HEK293 (cell line): ENCODE measurements at regions not wholly inside any gene's neighbourhood (a gene's known extent, or its start where the extent isn't known, plus 50 kb on each side); places are given as distances from the start of the nearest gene placed in this dataset.

ENCODE experiments used
- CTCF ChIA-PET: fragments of 350-600 bp; formaldehyde crosslinking; extraction: SDS; loops from one replicate; lab custom pipeline; 2021; ENCODE audit warnings: antibody characterized with exemption; lab: Yijun Ruan, JAX
- POLR2A ChIA-PET: fragments of 300-600 bp; formaldehyde crosslinking; extraction: SDS; loops from one replicate; lab custom pipeline; 2020; ENCODE audit warnings: antibody characterized with exemption, inconsistent platforms; lab: Yijun Ruan, JAX
- H3K27ac ChIP-seq: fragments of 200-500 bp; sonication (Bioruptor generic); 2 replicates; pipeline ENCODE4 v1.5.1; 2014; ENCODE audit warnings: low read depth, low read length, control low read depth, inconsistent platforms; ENCODE audit errors: extremely low read depth
- H3K36me3 ChIP-seq, 2 experiments: fragments of 200-500 bp in 1 of 2; sonication (Bioruptor generic) in 1 of 2; 1 replicate in 1 of 2; 2 replicates in 1 of 2; pipeline ENCODE4 v1.5.1; 2014 to 2017; ENCODE audit warnings: inconsistent platforms in 2 of 2, low read length in 2 of 2; ENCODE audit not compliant: control insufficient read depth in 2 of 2, insufficient read depth in 1 of 2
- H3K4me1 ChIP-seq: fragments of 200-500 bp; sonication (Bioruptor generic); 2 replicates; pipeline ENCODE4 v1.5.1; 2014; ENCODE audit warnings: mild to moderate bottlenecking, low read length, inconsistent platforms; ENCODE audit not compliant: control insufficient read depth, insufficient read depth
- H3K4me3 ChIP-seq: 2 replicates; pipeline ENCODE4 v1.5.1; 2011; ENCODE audit warnings: low read depth, mild to moderate bottlenecking, control low read depth, low read length, moderate library complexity
- H3K9me3 ChIP-seq: fragments of 200-500 bp; sonication (Bioruptor generic); 2 replicates; pipeline ENCODE4 v1.5.1; 2014; ENCODE audit warnings: low read depth, low read length, inconsistent platforms; ENCODE audit not compliant: control insufficient read depth, insufficient read depth
- GLI2 ChIP-seq: fragments of 450-650 bp; formaldehyde crosslinking; IDR thresholded peaks from 2 replicates; pipeline ENCODE4; 2017; ENCODE audit warnings: missing biosample characterization, missing genetic modification characterization, low read depth, borderline replicate concordance
- MYNN ChIP-seq: fragments of 450-650 bp; formaldehyde crosslinking; IDR thresholded peaks from 2 replicates; pipeline ENCODE4 v1.5.1; 2016; ENCODE audit warnings: missing biosample characterization, missing genetic modification characterization, borderline replicate concordance
- PRDM1 ChIP-seq: fragments of 450-650 bp; formaldehyde crosslinking; IDR thresholded peaks from 2 replicates; pipeline ENCODE4; 2016; ENCODE audit warnings: missing biosample characterization, missing genetic modification characterization
- RBAK ChIP-seq: fragments of 450-650 bp; formaldehyde crosslinking; IDR thresholded peaks from 2 replicates; pipeline ENCODE4 v1.5.1; 2016; ENCODE audit warnings: missing biosample characterization, missing genetic modification characterization
- SETDB1 ChIP-seq: IDR thresholded peaks from one replicate; pipeline ENCODE4 v1.6.1; 2017; ENCODE audit warnings: mild to moderate bottlenecking, low read length, moderate library complexity, mixed read lengths; ENCODE audit not compliant: insufficient read length
- SP3 ChIP-seq: fragments of 450-650 bp; formaldehyde crosslinking; IDR thresholded peaks from 2 replicates; pipeline ENCODE4 v1.5.1; 2016; ENCODE audit warnings: missing biosample characterization, missing genetic modification characterization
- ZBTB1 ChIP-seq: fragments of 450-650 bp; formaldehyde crosslinking; IDR thresholded peaks from 2 replicates; pipeline ENCODE4 v1.5.1; 2016; ENCODE audit warnings: missing biosample characterization, missing genetic modification characterization
- ZBTB8A ChIP-seq: fragments of 450-650 bp; formaldehyde crosslinking; IDR thresholded peaks from 2 replicates; pipeline ENCODE4 v1.5.1; 2016; ENCODE audit warnings: missing biosample characterization, missing genetic modification characterization
- ZEB2 ChIP-seq: fragments of 450-650 bp; formaldehyde crosslinking; IDR thresholded peaks from 2 replicates; pipeline ENCODE4 v1.5.1; 2016; ENCODE audit warnings: missing biosample characterization, missing genetic modification characterization
- ZIC2 ChIP-seq: fragments of 450-650 bp; formaldehyde crosslinking; IDR thresholded peaks from 2 replicates; pipeline ENCODE4 v1.5.1; 2016; ENCODE audit warnings: missing biosample characterization, missing genetic modification characterization
- ZNF10 ChIP-seq: fragments of 450-650 bp; formaldehyde crosslinking; IDR thresholded peaks from 2 replicates; pipeline ENCODE4 v1.5.1; 2017; ENCODE audit warnings: missing biosample characterization, missing genetic modification characterization
- ZNF138 ChIP-seq: fragments of 450-650 bp; formaldehyde crosslinking; IDR thresholded peaks from 2 replicates; pipeline ENCODE4 v1.5.1; 2016; ENCODE audit warnings: missing biosample characterization, missing genetic modification characterization, borderline replicate concordance
- ZNF157 ChIP-seq: fragments of 450-650 bp; formaldehyde crosslinking; IDR thresholded peaks from 2 replicates; pipeline ENCODE4 v1.5.1; 2016; ENCODE audit warnings: missing biosample characterization, missing genetic modification characterization
- ZNF16 ChIP-seq: fragments of 450-650 bp; formaldehyde crosslinking; IDR thresholded peaks from 2 replicates; pipeline ENCODE4 v1.5.1; 2016; ENCODE audit warnings: low read depth, missing biosample characterization, missing genetic modification characterization
- ZNF174 ChIP-seq: fragments of 450-650 bp; formaldehyde crosslinking; IDR thresholded peaks from 2 replicates; pipeline ENCODE4 v1.5.0; 2017; ENCODE audit warnings: missing biosample characterization, mild to moderate bottlenecking, missing genetic modification characterization
- ZNF24 ChIP-seq: fragments of 450-650 bp; formaldehyde crosslinking; IDR thresholded peaks from 2 replicates; pipeline ENCODE4 v1.5.1; 2016; ENCODE audit warnings: missing biosample characterization, missing genetic modification characterization
- ZNF580 ChIP-seq: fragments of 450-650 bp; formaldehyde crosslinking; IDR thresholded peaks from 2 replicates; pipeline ENCODE4 v1.5.1; 2016; ENCODE audit warnings: missing biosample characterization, missing genetic modification characterization
- ZNF624 ChIP-seq: fragments of 450-650 bp; formaldehyde crosslinking; IDR thresholded peaks from 2 replicates; pipeline ENCODE4 v1.5.1; 2017; ENCODE audit warnings: missing biosample characterization, missing genetic modification characterization
- ZNF654 ChIP-seq: fragments of 450-650 bp; formaldehyde crosslinking; IDR thresholded peaks from 2 replicates; pipeline ENCODE4 v1.5.1; 2016; ENCODE audit warnings: low read depth, missing biosample characterization, missing genetic modification characterization
- ZNF670 ChIP-seq: fragments of 450-650 bp; formaldehyde crosslinking; IDR thresholded peaks from 2 replicates; pipeline ENCODE4 v1.5.1; 2016; ENCODE audit warnings: missing biosample characterization, missing genetic modification characterization, low read depth
- TF ChIP-seq, protein P1 (sequence below): fragments of 450-650 bp; formaldehyde crosslinking; IDR thresholded peaks from 2 replicates; pipeline ENCODE4 v1.5.1; 2016; ENCODE audit warnings: missing biosample characterization, missing genetic modification characterization
- TF ChIP-seq, protein P2 (sequence below): fragments of 450-650 bp; formaldehyde crosslinking; IDR thresholded peaks from 2 replicates; pipeline ENCODE4 v1.5.1; 2016; ENCODE audit warnings: missing biosample characterization, missing genetic modification characterization
- TF ChIP-seq, protein P3 (sequence below): fragments of 450-650 bp; formaldehyde crosslinking; IDR thresholded peaks from 2 replicates; pipeline ENCODE4 v1.5.1; 2016; ENCODE audit warnings: missing biosample characterization, missing genetic modification characterization

DNA sequence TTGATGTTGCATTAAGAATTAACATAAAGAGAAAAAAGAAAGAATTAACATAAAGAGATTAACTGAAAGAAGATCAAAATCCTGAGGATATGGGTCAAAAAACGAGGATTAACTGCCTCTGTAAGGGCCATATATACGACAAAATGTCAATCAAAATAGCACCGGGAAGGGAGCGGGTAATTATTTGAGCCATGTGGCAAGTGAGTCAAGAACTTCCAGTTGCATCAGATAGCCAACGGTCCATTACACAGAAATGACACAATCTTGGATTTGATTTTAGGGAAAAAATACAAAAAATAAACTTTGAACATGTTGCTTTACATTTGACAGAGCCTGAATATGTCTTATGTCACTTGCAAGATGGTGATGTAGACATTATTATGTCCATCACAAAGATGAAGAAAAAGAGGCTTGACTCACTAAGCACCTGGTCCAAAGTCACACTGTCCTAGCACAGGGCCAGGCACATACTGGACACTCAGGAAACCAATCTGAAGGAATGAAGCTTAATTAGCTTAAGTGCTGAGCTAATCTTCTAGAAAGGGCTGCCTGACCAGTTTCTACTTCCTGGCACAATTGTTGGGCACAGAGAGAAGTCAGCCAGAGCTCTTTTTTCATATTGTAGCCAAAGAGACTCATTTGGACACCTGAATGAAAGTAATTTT is 273.2 kb upstream of the PAPPA start:
- Histone ChIP-seq H3K4me1 (no peaks in the 10 kb centered on the region), H3K4me3 (no peak overlapping the region), H3K27ac (no peak overlapping the region), H3K36me3 (no peaks in the 10 kb centered on the region), H3K9me3 (no peaks in the 10 kb centered on the region)
- ChIA-PET CTCF (interaction anchor here (0.6 to 6.5 kb wide), 11 partner anchors 119 to 766 kb away, joined by 3 to 56 read pairs (median 5); no protein-coding TSS in a partner anchor), POLR2A (no interaction called here)
- TF ChIP-seq ZIC2 (tag by site-specific recombination): no peak
- TF ChIP-seq ZNF670 (tag by site-specific recombination): no peak
- no peak for TF ChIP-seq SP3 (tag by site-specific recombination)
- no peak for TF ChIP-seq ZBTB8A (tag by site-specific recombination)
- TF ChIP-seq SETDB1: no peak
- no peak for TF ChIP-seq PRDM1 (tag by site-specific recombination)
- no peak for TF ChIP-seq ZEB2

DNA sequence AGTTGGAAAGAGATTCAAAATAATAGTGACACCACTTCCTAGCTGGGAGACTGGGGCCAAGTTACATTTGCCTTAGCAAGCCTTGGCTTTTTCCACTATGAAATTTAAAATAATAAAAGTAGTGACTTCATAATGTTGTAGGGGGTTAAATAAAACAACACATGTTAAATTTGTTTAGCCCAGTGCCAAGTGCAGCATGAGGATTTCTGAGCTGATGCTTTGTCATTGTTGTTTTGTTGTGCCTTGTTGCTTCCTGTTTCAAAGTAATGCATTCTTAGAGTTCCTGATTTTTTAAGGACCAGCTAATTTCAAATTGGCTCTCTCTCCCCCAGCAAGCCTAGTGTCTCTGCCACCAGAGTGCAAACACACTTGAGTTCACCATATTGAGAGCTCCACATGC is 270.7 kb upstream of the PAPPA start:
- no peak for TF ChIP-seq ZNF624 (tag by site-specific recombination)
- TF ChIP-seq, protein P1, sequence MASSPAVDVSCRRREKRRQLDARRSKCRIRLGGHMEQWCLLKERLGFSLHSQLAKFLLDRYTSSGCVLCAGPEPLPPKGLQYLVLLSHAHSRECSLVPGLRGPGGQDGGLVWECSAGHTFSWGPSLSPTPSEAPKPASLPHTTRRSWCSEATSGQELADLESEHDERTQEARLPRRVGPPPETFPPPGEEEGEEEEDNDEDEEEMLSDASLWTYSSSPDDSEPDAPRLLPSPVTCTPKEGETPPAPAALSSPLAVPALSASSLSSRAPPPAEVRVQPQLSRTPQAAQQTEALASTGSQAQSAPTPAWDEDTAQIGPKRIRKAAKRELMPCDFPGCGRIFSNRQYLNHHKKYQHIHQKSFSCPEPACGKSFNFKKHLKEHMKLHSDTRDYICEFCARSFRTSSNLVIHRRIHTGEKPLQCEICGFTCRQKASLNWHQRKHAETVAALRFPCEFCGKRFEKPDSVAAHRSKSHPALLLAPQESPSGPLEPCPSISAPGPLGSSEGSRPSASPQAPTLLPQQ (tag by site-specific recombination): no peak
- no peak for TF ChIP-seq ZNF16 (tag by site-specific recombination)
- no peak for TF ChIP-seq ZNF157 (tag by site-specific recombination)
- TF ChIP-seq ZNF654 (tag by site-specific recombination): no peak
- no peak for TF ChIP-seq RBAK (tag by site-specific recombination)
- TF ChIP-seq ZNF138 (tag by site-specific recombination): no peak
- no peak for TF ChIP-seq ZNF24
- no peak for TF ChIP-seq ZBTB1 (tag by site-specific recombination)
- TF ChIP-seq ZNF10 (tag by site-specific recombination): no peak
- TF ChIP-seq, protein P2, sequence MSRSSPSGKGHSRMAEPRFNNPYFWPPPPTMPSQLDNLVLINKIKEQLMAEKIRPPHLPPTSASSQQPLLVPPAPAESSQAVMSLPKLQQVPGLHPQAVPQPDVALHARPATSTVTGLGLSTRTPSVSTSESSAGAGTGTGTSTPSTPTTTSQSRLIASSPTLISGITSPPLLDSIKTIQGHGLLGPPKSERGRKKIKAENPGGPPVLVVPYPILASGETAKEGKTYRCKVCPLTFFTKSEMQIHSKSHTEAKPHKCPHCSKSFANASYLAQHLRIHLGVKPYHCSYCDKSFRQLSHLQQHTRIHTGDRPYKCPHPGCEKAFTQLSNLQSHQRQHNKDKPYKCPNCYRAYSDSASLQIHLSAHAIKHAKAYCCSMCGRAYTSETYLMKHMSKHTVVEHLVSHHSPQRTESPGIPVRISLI (tag by site-specific recombination): no peak
- ChIA-PET POLR2A (no interaction called here), CTCF (interaction anchor here (0.5 to 6.5 kb wide), 23 partner anchors 12 to 691 kb away, joined by 3 to 56 read pairs (median 3); partner anchors contain the start of gene PAPPA)
- Histone ChIP-seq H3K9me3 (no peaks in the 10 kb centered on the region), H3K4me1 (no peaks in the 10 kb centered on the region), H3K27ac (no peak overlapping the region), H3K36me3 (no peaks in the 10 kb centered on the region), H3K4me3 (no peak overlapping the region)

DNA sequence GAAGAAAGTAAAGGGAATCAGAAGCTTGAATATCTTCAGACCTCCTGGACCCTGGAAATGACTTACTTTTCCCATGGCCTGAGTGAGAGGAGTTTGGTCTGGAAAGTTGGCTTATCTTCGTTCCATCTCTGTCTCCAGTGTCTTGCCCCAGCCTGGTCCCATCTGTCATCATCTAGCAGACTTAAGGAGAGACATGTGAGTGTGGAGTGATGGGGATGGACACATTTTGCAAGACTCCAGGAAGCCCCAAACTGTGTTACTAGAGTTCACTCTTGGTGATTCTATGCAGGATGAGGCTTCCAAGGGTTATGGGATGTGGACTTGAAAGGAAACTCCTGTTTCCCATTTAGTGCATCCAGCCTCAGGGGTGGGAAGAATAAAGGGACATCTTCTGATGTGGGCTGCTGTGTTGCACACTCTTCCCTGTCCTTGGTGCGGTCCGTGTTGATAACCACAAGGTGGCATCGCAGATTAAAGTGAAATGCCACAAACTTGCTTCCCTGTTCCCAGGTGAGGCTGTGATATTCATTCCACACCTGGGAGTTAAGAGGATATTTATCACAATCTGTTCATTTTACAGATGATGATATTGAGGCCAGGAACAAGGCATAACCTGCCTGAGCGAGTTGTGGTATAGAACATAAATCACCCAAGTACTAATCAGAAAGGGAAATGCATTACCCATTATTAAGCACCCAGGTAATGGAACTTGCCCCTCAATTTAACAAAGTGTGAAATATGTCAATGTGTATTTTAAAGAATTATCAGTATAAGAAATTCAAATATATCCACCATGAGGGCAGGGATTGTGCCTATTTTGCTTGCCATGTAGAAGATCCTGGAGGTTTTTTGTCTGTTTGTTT is 269.9 kb upstream of the PAPPA start:
- CTCF ChIA-PET: interaction anchor here (0.6 to 6.5 kb wide), 24 partner anchors 13 to 901 kb away, joined by 3 to 56 read pairs (median 4); partner anchors contain the start of gene PAPPA
- Histone ChIP-seq H3K27ac (no peak overlapping the region), H3K36me3 (no peaks in the 10 kb centered on the region), H3K4me3 (no peak overlapping the region), H3K4me1 (no peaks in the 10 kb centered on the region), H3K9me3 (no peaks in the 10 kb centered on the region)
- POLR2A ChIA-PET: no interaction called here
- TF ChIP-seq ZNF580 (no peak), RBAK (tag by site-specific recombination) (no peak), ZNF174 (tag by site-specific recombination) (no peak), MYNN (tag by site-specific recombination) (no peak), GLI2 (tag by site-specific recombination) (no peak), ZNF654 (tag by site-specific recombination) (peak; percentile 29)
- TF ChIP-seq, protein P3, sequence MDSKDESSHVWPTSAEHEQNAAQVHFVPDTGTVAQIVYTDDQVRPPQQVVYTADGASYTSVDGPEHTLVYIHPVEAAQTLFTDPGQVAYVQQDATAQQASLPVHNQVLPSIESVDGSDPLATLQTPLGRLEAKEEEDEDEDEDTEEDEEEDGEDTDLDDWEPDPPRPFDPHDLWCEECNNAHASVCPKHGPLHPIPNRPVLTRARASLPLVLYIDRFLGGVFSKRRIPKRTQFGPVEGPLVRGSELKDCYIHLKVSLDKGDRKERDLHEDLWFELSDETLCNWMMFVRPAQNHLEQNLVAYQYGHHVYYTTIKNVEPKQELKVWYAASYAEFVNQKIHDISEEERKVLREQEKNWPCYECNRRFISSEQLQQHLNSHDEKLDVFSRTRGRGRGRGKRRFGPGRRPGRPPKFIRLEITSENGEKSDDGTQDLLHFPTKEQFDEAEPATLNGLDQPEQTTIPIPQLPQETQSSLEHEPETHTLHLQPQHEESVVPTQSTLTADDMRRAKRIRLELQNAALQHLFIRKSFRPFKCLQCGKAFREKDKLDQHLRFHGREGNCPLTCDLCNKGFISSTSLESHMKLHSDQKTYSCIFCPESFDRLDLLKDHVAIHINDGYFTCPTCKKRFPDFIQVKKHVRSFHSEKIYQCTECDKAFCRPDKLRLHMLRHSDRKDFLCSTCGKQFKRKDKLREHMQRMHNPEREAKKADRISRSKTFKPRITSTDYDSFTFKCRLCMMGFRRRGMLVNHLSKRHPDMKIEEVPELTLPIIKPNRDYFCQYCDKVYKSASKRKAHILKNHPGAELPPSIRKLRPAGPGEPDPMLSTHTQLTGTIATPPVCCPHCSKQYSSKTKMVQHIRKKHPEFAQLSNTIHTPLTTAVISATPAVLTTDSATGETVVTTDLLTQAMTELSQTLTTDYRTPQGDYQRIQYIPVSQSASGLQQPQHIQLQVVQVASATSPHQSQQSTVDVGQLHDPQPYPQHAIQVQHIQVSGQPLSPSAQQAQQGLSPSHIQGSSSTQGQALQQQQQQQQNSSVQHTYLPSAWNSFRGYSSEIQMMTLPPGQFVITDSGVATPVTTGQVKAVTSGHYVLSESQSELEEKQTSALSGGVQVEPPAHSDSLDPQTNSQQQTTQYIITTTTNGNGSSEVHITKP (tag by site-specific recombination): no peak
